Loucy (cell line): ENCODE measurements at regions not wholly inside any gene's neighbourhood (a gene's known extent, or its start where the extent isn't known, plus 50 kb on each side); places are given as distances from the start of the nearest gene placed in this dataset.

ENCODE experiments used
- CTCF ChIP-seq: fragments of 200-600 bp; sonication (generic); conservative IDR thresholded peaks from 2 replicates; pipeline ENCODE4 v1.5.1; 2014; ENCODE audit warnings: mild to moderate bottlenecking, antibody characterized with exemption, low read length
- EZH2phosphoT487 ChIP-seq: fragments of 200-600 bp; IDR thresholded peaks from 2 replicates; pipeline ENCODE4 v1.6.1; 2018; ENCODE audit warnings: antibody characterized with exemption, mild to moderate bottlenecking, moderate library complexity, borderline replicate concordance

- no peak for TF ChIP-seq CTCF
- TF ChIP-seq EZH2phosphoT487, result no peak
These were observed 199.7 kb upstream of the RAB6C start for GRCh38 chr2:129779783-129780182.
